GM20000 (cell line): ENCODE measurements at regions not wholly inside any gene's neighbourhood (a gene's known extent, or its start where the extent isn't known, plus 50 kb on each side); places are given as distances from the start of the nearest gene placed in this dataset.

Experiments
- DNase-seq: peaks from one replicate; pipeline ENCODE4 v3.0.0; 2012; ENCODE audit warnings: low spot score
- TF ChIP-seq, protein P1 (sequence below): IDR thresholded peaks from 2 replicates; pipeline ENCODE4 v1.5.1; 2012; ENCODE audit warnings: mild to moderate bottlenecking, control low read depth; ENCODE audit errors: extremely low read depth, missing control alignments

- TF ChIP-seq, protein P1, sequence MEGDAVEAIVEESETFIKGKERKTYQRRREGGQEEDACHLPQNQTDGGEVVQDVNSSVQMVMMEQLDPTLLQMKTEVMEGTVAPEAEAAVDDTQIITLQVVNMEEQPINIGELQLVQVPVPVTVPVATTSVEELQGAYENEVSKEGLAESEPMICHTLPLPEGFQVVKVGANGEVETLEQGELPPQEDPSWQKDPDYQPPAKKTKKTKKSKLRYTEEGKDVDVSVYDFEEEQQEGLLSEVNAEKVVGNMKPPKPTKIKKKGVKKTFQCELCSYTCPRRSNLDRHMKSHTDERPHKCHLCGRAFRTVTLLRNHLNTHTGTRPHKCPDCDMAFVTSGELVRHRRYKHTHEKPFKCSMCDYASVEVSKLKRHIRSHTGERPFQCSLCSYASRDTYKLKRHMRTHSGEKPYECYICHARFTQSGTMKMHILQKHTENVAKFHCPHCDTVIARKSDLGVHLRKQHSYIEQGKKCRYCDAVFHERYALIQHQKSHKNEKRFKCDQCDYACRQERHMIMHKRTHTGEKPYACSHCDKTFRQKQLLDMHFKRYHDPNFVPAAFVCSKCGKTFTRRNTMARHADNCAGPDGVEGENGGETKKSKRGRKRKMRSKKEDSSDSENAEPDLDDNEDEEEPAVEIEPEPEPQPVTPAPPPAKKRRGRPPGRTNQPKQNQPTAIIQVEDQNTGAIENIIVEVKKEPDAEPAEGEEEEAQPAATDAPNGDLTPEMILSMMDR: no peak
- no peak for DNase-seq
These were observed 128.4 kb upstream of the PHF14 start for GRCh38 chr7:10845225-10845624.

GRCh38 chr7:10855583-10855982, 118.1 kb upstream of the PHF14 start:
- DNase-seq: no peak

GRCh38 chr7:10860516-10860915, 113.2 kb upstream of the PHF14 start:
- no peak for DNase-seq
- TF ChIP-seq, protein P1: no peak

More at GRCh38 chr7:10855583-10855982, 118.1 kb upstream of the PHF14 start:
- TF ChIP-seq, protein P1: no peak

- DNase-seq: no peak
- TF ChIP-seq, protein P1: no peak
These were observed 110.2 kb upstream of the PHF14 start for GRCh38 chr7:10863476-10863875.

- TF ChIP-seq, protein P1: no peak
- DNase-seq: no peak
These were observed 99.0 kb upstream of the PHF14 start for GRCh38 chr7:10874666-10875065.

DNA sequence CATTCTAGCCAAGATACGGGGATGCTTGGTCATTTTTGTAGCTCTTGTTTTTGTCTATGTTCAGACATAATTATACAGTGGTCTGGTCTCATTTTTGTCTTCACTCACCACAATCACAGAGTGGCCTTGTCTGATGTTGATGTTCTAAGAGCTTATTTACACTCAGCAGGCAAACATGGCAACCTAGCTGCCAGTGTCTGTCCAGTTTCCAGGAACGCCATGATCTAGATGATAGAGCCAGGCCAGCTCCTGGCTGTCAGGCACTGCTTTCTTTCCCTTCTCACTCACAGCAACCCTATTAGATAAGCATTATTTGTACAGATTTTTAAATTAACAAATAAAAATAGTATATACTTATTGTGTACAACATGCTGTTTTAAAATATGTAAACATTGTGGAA, 98.6 kb upstream of the PHF14 start:
- DNase-seq: no peak
- TF ChIP-seq, protein P1: no peak

GRCh38 chr7:10888861-10889260, 84.8 kb upstream of the PHF14 start:
- TF ChIP-seq, protein P1: no peak
- DNase-seq: no peak
